ENCODE measurements at regions not wholly inside any gene's neighbourhood (a gene's known extent, or its start where the extent isn't known, plus 50 kb on each side); places are given as distances from the start of the nearest gene placed in this dataset.

DNA sequence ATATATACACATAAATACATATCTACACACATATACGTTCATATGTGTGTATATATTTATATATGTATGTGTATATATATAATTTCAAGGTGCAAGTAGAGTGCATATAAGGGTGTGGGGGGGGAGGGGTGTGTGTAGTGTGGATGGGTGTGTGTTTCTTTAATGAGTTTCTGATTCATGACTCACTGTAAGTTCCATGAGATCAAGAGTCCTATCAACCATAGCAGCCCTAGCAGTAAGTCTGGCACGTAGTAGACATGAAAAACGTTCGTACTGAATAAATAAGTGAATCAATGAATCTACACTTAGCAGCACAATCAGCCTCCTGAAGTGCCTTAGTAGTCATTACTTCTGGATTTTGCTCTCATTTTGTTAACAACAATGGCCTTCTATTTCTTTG lies 61.9 kb upstream of the KRTAP11-1 start:
- ChIA-PET CTCF (no interaction called here), POLR2A (no interaction called here)
- H3K4me1 Mint-ChIP-seq (ENCODE audit: low read depth, unreplicated experiment) = no peaks in the 10 kb centered on the region
- intact Hi-C loops (cut with micrococcal nuclease; ENCODE audit: unreplicated experiment) = no loop called here
- no peaks in the 10 kb centered on the region for H3K9me3 ChIP-seq
- H3K27me3 ChIP-seq (replicated peaks; ENCODE audit: control insufficient read depth, insufficient read depth, low read length) = no peaks in the 10 kb centered on the region
- H3K4me3 ChIP-seq (ENCODE audit: low read depth, low read length) = no peak overlapping the region
- H3K4me1 ChIP-seq = no peaks in the 10 kb centered on the region
- no TSS peak for BruUV-seq (replicated peaks)
- no peak overlapping the region for H3K4me3 Mint-ChIP-seq (ENCODE audit: unreplicated experiment)
- H3K27me3 Mint-ChIP-seq (ENCODE audit: insufficient read depth, unreplicated experiment) = peaks cover 7% of the 10 kb centered on the region
- TF ChIP-seq, protein P1, sequence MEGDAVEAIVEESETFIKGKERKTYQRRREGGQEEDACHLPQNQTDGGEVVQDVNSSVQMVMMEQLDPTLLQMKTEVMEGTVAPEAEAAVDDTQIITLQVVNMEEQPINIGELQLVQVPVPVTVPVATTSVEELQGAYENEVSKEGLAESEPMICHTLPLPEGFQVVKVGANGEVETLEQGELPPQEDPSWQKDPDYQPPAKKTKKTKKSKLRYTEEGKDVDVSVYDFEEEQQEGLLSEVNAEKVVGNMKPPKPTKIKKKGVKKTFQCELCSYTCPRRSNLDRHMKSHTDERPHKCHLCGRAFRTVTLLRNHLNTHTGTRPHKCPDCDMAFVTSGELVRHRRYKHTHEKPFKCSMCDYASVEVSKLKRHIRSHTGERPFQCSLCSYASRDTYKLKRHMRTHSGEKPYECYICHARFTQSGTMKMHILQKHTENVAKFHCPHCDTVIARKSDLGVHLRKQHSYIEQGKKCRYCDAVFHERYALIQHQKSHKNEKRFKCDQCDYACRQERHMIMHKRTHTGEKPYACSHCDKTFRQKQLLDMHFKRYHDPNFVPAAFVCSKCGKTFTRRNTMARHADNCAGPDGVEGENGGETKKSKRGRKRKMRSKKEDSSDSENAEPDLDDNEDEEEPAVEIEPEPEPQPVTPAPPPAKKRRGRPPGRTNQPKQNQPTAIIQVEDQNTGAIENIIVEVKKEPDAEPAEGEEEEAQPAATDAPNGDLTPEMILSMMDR (IDR thresholded peaks at IDR 0.05; ENCODE audit: insufficient read depth in 1 of 2, low read depth in 1 of 2, low read length in 1 of 2, severe bottlenecking in 1 of 2, unreplicated experiment in 1 of 2) = no peak
- H3K36me3 Mint-ChIP-seq (ENCODE audit: insufficient read depth, unreplicated experiment) = no peaks in the 10 kb centered on the region
- no peak overlapping the region for H3K27ac Mint-ChIP-seq (ENCODE audit: unreplicated experiment)
- H3K9me3 Mint-ChIP-seq (ENCODE audit: unreplicated experiment) = no peaks in the 10 kb centered on the region
- no peaks in the 10 kb centered on the region for H3K36me3 ChIP-seq (ENCODE audit: control insufficient read depth, insufficient read depth, low read length)
- DNase-seq = no peak

DNA sequence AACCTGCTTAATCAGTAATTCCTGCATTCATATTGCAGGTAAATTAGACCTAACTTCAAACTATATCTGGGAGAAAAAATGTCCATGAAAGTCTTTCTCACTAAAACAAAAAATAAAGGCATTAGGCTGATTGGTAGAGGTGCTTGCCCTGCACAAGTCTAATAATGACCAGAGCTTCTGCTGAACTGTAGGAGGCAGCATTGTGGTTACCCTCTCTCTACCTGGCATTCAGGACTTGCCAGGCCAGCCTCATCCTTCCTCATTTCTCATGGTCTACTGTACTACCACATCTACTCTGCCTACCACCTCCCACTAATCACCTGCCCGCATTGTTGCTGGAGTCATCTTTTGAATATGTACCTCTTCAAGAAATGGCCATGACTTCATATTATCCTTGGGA lies 60.8 kb upstream of the KRTAP11-1 start:
- H3K9me3 ChIP-seq = no peaks in the 10 kb centered on the region
- no peaks in the 10 kb centered on the region for H3K9me3 Mint-ChIP-seq (ENCODE audit: unreplicated experiment)
- CTCF ChIA-PET = no interaction called here
- POLR2A ChIA-PET = no interaction called here
- no peaks in the 10 kb centered on the region for H3K4me1 Mint-ChIP-seq (ENCODE audit: low read depth, unreplicated experiment)
- intact Hi-C loops (cut with micrococcal nuclease; ENCODE audit: unreplicated experiment) = no loop called here
- no peak overlapping the region for H3K4me3 Mint-ChIP-seq (ENCODE audit: unreplicated experiment)
- no peaks in the 10 kb centered on the region for H3K27me3 ChIP-seq (replicated peaks; ENCODE audit: control insufficient read depth, insufficient read depth, low read length)
- TF ChIP-seq, protein P1 (IDR thresholded peaks at IDR 0.05; ENCODE audit: insufficient read depth in 1 of 2, low read depth in 1 of 2, low read length in 1 of 2, severe bottlenecking in 1 of 2, unreplicated experiment in 1 of 2) = no peak
- H3K4me3 ChIP-seq (ENCODE audit: low read depth, low read length) = no peak overlapping the region
- no peaks in the 10 kb centered on the region for H3K36me3 Mint-ChIP-seq (ENCODE audit: insufficient read depth, unreplicated experiment)
- no peaks in the 10 kb centered on the region for H3K4me1 ChIP-seq
- peaks cover 6% of the 10 kb centered on the region for H3K27me3 Mint-ChIP-seq (ENCODE audit: insufficient read depth, unreplicated experiment)
- no TSS peak for BruUV-seq (replicated peaks)
- H3K27ac Mint-ChIP-seq (ENCODE audit: unreplicated experiment) = no peak overlapping the region
- no peaks in the 10 kb centered on the region for H3K36me3 ChIP-seq (ENCODE audit: control insufficient read depth, insufficient read depth, low read length)
- DNase-seq = no peak

DNA sequence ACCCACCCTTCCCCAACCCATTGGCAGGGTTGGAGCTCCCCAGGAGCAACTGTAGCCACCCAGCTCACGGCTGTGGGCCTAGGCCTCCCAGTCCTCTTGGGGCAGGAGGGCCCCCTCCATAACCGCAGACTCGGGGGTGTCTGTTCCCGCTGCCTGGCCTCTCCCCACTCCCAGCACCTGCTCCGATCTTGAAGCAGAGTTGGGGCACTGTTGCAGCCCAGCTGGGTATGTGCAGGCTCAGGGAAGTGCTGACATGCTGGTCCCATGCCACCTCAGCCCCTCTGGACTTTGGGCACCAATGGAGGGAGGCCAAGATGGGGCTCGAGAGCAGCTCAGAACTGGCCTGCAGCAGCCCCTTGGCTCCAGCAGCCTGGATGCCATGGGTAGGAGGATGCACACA lies 54.8 kb upstream of the KRTAP11-1 start:
- H3K27ac Mint-ChIP-seq (ENCODE audit: unreplicated experiment) = no peak overlapping the region
- H3K36me3 Mint-ChIP-seq (ENCODE audit: insufficient read depth, unreplicated experiment) = no peaks in the 10 kb centered on the region
- no peak overlapping the region for H3K4me3 ChIP-seq (ENCODE audit: low read depth, low read length)
- TF ChIP-seq, protein P1 (IDR thresholded peaks at IDR 0.05; ENCODE audit: insufficient read depth in 1 of 2, low read depth in 1 of 2, low read length in 1 of 2, severe bottlenecking in 1 of 2, unreplicated experiment in 1 of 2) = no peak
- no peaks in the 10 kb centered on the region for H3K36me3 ChIP-seq (ENCODE audit: control insufficient read depth, insufficient read depth, low read length)
- no TSS peak for BruUV-seq (replicated peaks)
- no peaks in the 10 kb centered on the region for H3K4me1 ChIP-seq
- CTCF ChIA-PET = no interaction called here
- intact Hi-C loops (cut with micrococcal nuclease; ENCODE audit: unreplicated experiment) = no loop called here
- no peaks in the 10 kb centered on the region for H3K4me1 Mint-ChIP-seq (ENCODE audit: low read depth, unreplicated experiment)
- no peak for DNase-seq
- H3K27me3 ChIP-seq (replicated peaks; ENCODE audit: control insufficient read depth, insufficient read depth, low read length) = no peaks in the 10 kb centered on the region
- no peaks in the 10 kb centered on the region for H3K9me3 Mint-ChIP-seq (ENCODE audit: unreplicated experiment)
- H3K9me3 ChIP-seq = no peaks in the 10 kb centered on the region
- POLR2A ChIA-PET = no interaction called here
- H3K27me3 Mint-ChIP-seq (ENCODE audit: insufficient read depth, unreplicated experiment) = peaks cover 8% of the 10 kb centered on the region
- no peak overlapping the region for H3K4me3 Mint-ChIP-seq (ENCODE audit: unreplicated experiment)
